ENCODE measurements at regions not wholly inside any gene's neighbourhood (a gene's known extent, or its start where the extent isn't known, plus 50 kb on each side); places are given as distances from the start of the nearest gene placed in this dataset.

GRCh38 chr12:29880987-29881386 is 97.2 kb upstream of the TMTC1 start:
- Histone ChIP-seq H3K4me3 (ENCODE audit: severe bottlenecking) (no peak overlapping the region), H3K27ac (ENCODE audit: poor library complexity, severe bottlenecking) (no peak overlapping the region), H3K36me3 (ENCODE audit: low read depth) (no peaks in the 10 kb centered on the region), H3K4me1 (ENCODE audit: insufficient read depth, poor library complexity, severe bottlenecking) (no peaks in the 10 kb centered on the region), H3K27me3 (ENCODE audit: insufficient read depth, poor library complexity, severe bottlenecking) (no peaks in the 10 kb centered on the region), H3K9me3 (ENCODE audit: severe bottlenecking) (no peaks in the 10 kb centered on the region)
- TF ChIP-seq, protein P1, sequence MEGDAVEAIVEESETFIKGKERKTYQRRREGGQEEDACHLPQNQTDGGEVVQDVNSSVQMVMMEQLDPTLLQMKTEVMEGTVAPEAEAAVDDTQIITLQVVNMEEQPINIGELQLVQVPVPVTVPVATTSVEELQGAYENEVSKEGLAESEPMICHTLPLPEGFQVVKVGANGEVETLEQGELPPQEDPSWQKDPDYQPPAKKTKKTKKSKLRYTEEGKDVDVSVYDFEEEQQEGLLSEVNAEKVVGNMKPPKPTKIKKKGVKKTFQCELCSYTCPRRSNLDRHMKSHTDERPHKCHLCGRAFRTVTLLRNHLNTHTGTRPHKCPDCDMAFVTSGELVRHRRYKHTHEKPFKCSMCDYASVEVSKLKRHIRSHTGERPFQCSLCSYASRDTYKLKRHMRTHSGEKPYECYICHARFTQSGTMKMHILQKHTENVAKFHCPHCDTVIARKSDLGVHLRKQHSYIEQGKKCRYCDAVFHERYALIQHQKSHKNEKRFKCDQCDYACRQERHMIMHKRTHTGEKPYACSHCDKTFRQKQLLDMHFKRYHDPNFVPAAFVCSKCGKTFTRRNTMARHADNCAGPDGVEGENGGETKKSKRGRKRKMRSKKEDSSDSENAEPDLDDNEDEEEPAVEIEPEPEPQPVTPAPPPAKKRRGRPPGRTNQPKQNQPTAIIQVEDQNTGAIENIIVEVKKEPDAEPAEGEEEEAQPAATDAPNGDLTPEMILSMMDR (IDR thresholded peaks at IDR 0.05; ENCODE audit: poor library complexity, severe bottlenecking) = no peak
- no peak for ATAC-seq (ENCODE audit: low read depth)
- no peak for DNase-seq (ENCODE audit: low spot score)

GRCh38 chr12:29879606-29880308 is 96.0 kb upstream of the TMTC1 start:
- TF ChIP-seq, protein P1 (IDR thresholded peaks at IDR 0.05; ENCODE audit: poor library complexity, severe bottlenecking) = no peak
- no peaks in the 10 kb centered on the region for H3K4me1 ChIP-seq (ENCODE audit: insufficient read depth, poor library complexity, severe bottlenecking)
- no peak for DNase-seq (ENCODE audit: low spot score)
- no peak overlapping the region for H3K4me3 ChIP-seq (ENCODE audit: severe bottlenecking)
- H3K36me3 ChIP-seq (ENCODE audit: low read depth) = no peaks in the 10 kb centered on the region
- H3K9me3 ChIP-seq (ENCODE audit: severe bottlenecking) = no peaks in the 10 kb centered on the region
- no peak for ATAC-seq (ENCODE audit: low read depth)
- H3K27ac ChIP-seq (ENCODE audit: poor library complexity, severe bottlenecking) = no peak overlapping the region
- H3K27me3 ChIP-seq (ENCODE audit: insufficient read depth, poor library complexity, severe bottlenecking) = no peaks in the 10 kb centered on the region

DNA sequence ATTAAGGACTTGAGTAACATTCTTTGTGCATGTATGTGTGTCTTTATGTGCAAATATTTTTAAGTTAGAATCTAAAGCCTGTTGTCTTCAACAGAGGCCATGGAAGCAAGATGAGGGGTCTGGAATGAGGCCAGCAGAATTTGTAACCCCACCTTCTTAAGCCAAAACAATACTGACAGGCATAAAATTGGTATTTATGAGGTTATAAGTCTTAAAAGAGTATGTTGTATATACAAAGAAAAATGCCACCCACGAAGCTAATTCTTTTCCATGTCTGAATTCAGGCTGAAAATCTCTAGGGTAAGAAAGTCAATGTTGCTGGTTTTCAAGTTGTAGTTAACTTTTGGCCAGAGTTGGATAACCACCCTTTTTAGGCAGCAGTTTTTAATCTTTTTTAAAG is 86.2 kb upstream of the TMTC1 start:
- H3K4me3 ChIP-seq (ENCODE audit: severe bottlenecking) = no peak overlapping the region
- TF ChIP-seq, protein P1 (IDR thresholded peaks at IDR 0.05; ENCODE audit: poor library complexity, severe bottlenecking) = no peak
- no peaks in the 10 kb centered on the region for H3K27me3 ChIP-seq (ENCODE audit: insufficient read depth, poor library complexity, severe bottlenecking)
- H3K27ac ChIP-seq (ENCODE audit: poor library complexity, severe bottlenecking) = no peak overlapping the region
- H3K4me1 ChIP-seq (ENCODE audit: insufficient read depth, poor library complexity, severe bottlenecking) = no peaks in the 10 kb centered on the region
- no peaks in the 10 kb centered on the region for H3K9me3 ChIP-seq (ENCODE audit: severe bottlenecking)
- DNase-seq (ENCODE audit: low spot score) (no peak), ATAC-seq (ENCODE audit: low read depth) (no peak)
- H3K36me3 ChIP-seq (ENCODE audit: low read depth) = no peaks in the 10 kb centered on the region

GRCh38 chr12:29867823-29868222 is 84.1 kb upstream of the TMTC1 start:
- DNase-seq (ENCODE audit: low spot score) (no peak), ATAC-seq (ENCODE audit: low read depth) (no peak)
- H3K36me3 ChIP-seq (ENCODE audit: low read depth) = no peaks in the 10 kb centered on the region

GRCh38 chr12:29863665-29864064 is 79.9 kb upstream of the TMTC1 start:
- DNase-seq (ENCODE audit: low spot score) (no peak), ATAC-seq (ENCODE audit: low read depth) (no peak)
- H3K4me3 ChIP-seq (ENCODE audit: severe bottlenecking) = no peak overlapping the region
- H3K36me3 ChIP-seq (ENCODE audit: low read depth) = no peaks in the 10 kb centered on the region
- TF ChIP-seq, protein P1 (IDR thresholded peaks at IDR 0.05; ENCODE audit: poor library complexity, severe bottlenecking) = no peak
- H3K4me1 ChIP-seq (ENCODE audit: insufficient read depth, poor library complexity, severe bottlenecking) = no peaks in the 10 kb centered on the region
- H3K9me3 ChIP-seq (ENCODE audit: severe bottlenecking) = no peaks in the 10 kb centered on the region
- no peak overlapping the region for H3K27ac ChIP-seq (ENCODE audit: poor library complexity, severe bottlenecking)
- H3K27me3 ChIP-seq (ENCODE audit: insufficient read depth, poor library complexity, severe bottlenecking) = no peaks in the 10 kb centered on the region

More at GRCh38 chr12:29867823-29868222, 84.1 kb upstream of the TMTC1 start:
- no peak overlapping the region for H3K27ac ChIP-seq (ENCODE audit: poor library complexity, severe bottlenecking)
- TF ChIP-seq, protein P1 (IDR thresholded peaks at IDR 0.05; ENCODE audit: poor library complexity, severe bottlenecking) = no peak
- no peaks in the 10 kb centered on the region for H3K27me3 ChIP-seq (ENCODE audit: insufficient read depth, poor library complexity, severe bottlenecking)
- no peaks in the 10 kb centered on the region for H3K9me3 ChIP-seq (ENCODE audit: severe bottlenecking)
- H3K4me1 ChIP-seq (ENCODE audit: insufficient read depth, poor library complexity, severe bottlenecking) = no peaks in the 10 kb centered on the region
- no peak overlapping the region for H3K4me3 ChIP-seq (ENCODE audit: severe bottlenecking)

All from RWPE2 (cell line).